ENCODE measurements at regions not wholly inside any gene's neighbourhood (a gene's known extent, or its start where the extent isn't known, plus 50 kb on each side); places are given as distances from the start of the nearest gene placed in this dataset.

- no peaks in the 10 kb centered on the region for H3K27me3 ChIP-seq (ENCODE audit: control insufficient read depth in 2 of 2, insufficient read depth in 2 of 2, low read length in 2 of 2)
- H3K4me1 ChIP-seq (ENCODE audit: control insufficient read depth, extremely low read depth, insufficient read depth, low read length) = no peaks in the 10 kb centered on the region
- dilution Hi-C loops (cut with MboI; ENCODE audit: extremely low pct_ligation_motif_present, low sequenced_read_pairs) = no loop called here
- no peaks in the 10 kb centered on the region for H3K9me3 ChIP-seq (replicated peaks; ENCODE audit: control insufficient read depth, insufficient read depth, low read length)
- H3K4me3 ChIP-seq (replicated peaks in 1 of 3; ENCODE audit: insufficient read depth in 1 of 3, low read depth in 1 of 3, low read length in 3 of 3) = no peak overlapping the region
- H3K9ac ChIP-seq (replicated peaks; ENCODE audit: extremely low read depth, insufficient read depth, low read length) = no peak overlapping the region
- ChIA-PET CTCF (no interaction called here), POLR2A (no interaction called here)
- no peaks in the 10 kb centered on the region for H4K20me1 ChIP-seq (replicated peaks; ENCODE audit: control insufficient read depth, extremely low read depth, insufficient read depth, low read length)
- BruUV-seq (replicated peaks) = no TSS peak
- no peak overlapping the region for H3K27ac ChIP-seq (ENCODE audit: insufficient read depth, low read depth, low read length)
- no peak overlapping the region for H2AFZ ChIP-seq (ENCODE audit: low read depth, low read length)
- H3K79me2 ChIP-seq (ENCODE audit: control insufficient read depth, insufficient read depth, low read length) = no peaks in the 10 kb centered on the region
- intact Hi-C loops (cut with micrococcal nuclease) = no loop called here
- FAIRE-seq (no peak), DNase-seq (ENCODE audit: low read depth, low spot score) (no peak)
- no peaks in the 10 kb centered on the region for H3K9me1 ChIP-seq (replicated peaks; ENCODE audit: control insufficient read depth, extremely low read depth, insufficient read depth, low read length)
- TF ChIP-seq POLR2AphosphoS5 (IDR thresholded peaks at IDR 0.05; ENCODE audit: insufficient read depth, low read depth, low read length) (no peak), MAX (IDR thresholded peaks at IDR 0.05; ENCODE audit: insufficient read depth, insufficient read length) (no peak), POLR2A (IDR thresholded peaks at IDR 0.05; ENCODE audit: low read depth, low read length) (no peak), EZH2 (IDR thresholded peaks at IDR 0.05; ENCODE audit: borderline replicate concordance, low read depth, low read length, severe bottlenecking) (no peak), MYC (IDR thresholded peaks at IDR 0.05; ENCODE audit: low read depth, low read length) (no peak), FOS (IDR thresholded peaks at IDR 0.05; ENCODE audit: borderline replicate concordance, insufficient read depth, low read length) (no peak), CTCF (IDR thresholded peaks at IDR 0.05; ENCODE audit: extremely low read depth in 1 of 2, insufficient read depth in 1 of 2, low read depth in 1 of 2, low read length in 2 of 2) (no peak), GATA2 (IDR thresholded peaks at IDR 0.05; ENCODE audit: insufficient read depth, insufficient read length, low read depth, low read length) (no peak), JUN (IDR thresholded peaks at IDR 0.05; ENCODE audit: borderline replicate concordance, insufficient read depth, insufficient read length, low read depth) (no peak)
- H3K36me3 ChIP-seq (ENCODE audit: control insufficient read depth in 2 of 2, extremely low read depth in 1 of 2, insufficient read depth in 2 of 2, low read length in 2 of 2) = no peaks in the 10 kb centered on the region
- no peak overlapping the region for H3K4me2 ChIP-seq (ENCODE audit: insufficient read depth, low read length)
Measured at GRCh38 chr4:18914182-18914581, 892.6 kb upstream of the LCORL start.

Data from endothelial cell of umbilical vein (primary cell).